Keratinocyte (primary cell): ENCODE measurements at regions not wholly inside any gene's neighbourhood (a gene's known extent, or its start where the extent isn't known, plus 50 kb on each side); places are given as distances from the start of the nearest gene placed in this dataset.

Experiments
- EZH2 ChIP-seq: IDR thresholded peaks from one replicate; pipeline ENCODE4 v1.6.1; 2012; ENCODE audit warnings: inconsistent platforms, mild to moderate bottlenecking, low read length, moderate library complexity
- TF ChIP-seq, protein P1 (sequence below), 3 experiments: IDR thresholded peaks in 1 of 3; conservative IDR thresholded peaks in 1 of 3; optimal IDR thresholded peaks in 1 of 3; 2 replicates in 2 of 3; 3 replicates in 1 of 3; pipeline versions ENCODE3 to v1.5.1; 2011; ENCODE audit warnings: low read length in 3 of 3, mild to moderate bottlenecking in 3 of 3, moderate library complexity in 2 of 3, control low read depth in 1 of 3, inconsistent platforms in 1 of 3; ENCODE audit not compliant: insufficient read depth in 2 of 3; ENCODE audit errors: extremely low read depth in 1 of 3

DNA sequence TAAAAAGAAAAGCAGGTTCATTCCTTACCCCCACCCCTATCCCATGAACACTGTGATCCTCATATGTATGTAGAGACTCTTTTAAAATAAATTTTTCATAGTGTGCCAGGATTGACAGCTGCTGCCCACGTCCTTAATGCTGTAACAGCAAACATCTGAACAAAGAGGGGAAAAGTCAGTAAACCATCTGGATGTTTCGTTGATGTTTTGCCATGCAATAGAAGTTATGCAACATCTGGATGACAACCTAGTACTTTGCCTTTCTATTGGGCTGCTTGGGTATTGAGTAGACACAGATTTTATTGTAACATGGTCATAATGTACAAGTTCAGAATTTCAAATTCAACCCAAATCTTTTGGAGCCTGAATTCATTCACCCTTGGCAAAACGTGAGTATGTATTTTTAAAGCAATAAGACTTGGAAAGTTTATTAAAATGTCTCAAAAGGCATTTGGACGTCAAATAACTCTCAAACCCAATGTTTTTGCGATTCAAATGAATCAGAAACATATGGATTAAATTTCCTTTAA lies 500.3 kb downstream of the DHX35 start:
- TF ChIP-seq, protein P1, sequence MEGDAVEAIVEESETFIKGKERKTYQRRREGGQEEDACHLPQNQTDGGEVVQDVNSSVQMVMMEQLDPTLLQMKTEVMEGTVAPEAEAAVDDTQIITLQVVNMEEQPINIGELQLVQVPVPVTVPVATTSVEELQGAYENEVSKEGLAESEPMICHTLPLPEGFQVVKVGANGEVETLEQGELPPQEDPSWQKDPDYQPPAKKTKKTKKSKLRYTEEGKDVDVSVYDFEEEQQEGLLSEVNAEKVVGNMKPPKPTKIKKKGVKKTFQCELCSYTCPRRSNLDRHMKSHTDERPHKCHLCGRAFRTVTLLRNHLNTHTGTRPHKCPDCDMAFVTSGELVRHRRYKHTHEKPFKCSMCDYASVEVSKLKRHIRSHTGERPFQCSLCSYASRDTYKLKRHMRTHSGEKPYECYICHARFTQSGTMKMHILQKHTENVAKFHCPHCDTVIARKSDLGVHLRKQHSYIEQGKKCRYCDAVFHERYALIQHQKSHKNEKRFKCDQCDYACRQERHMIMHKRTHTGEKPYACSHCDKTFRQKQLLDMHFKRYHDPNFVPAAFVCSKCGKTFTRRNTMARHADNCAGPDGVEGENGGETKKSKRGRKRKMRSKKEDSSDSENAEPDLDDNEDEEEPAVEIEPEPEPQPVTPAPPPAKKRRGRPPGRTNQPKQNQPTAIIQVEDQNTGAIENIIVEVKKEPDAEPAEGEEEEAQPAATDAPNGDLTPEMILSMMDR (optimal IDR thresholded peaks at IDR 0.05 in 1 of 3, IDR thresholded peaks at IDR 0.05 in 1 of 3, conservative IDR thresholded peaks at IDR 0.05 in 1 of 3; ENCODE audit: extremely low read depth in 1 of 3, insufficient read depth in 2 of 3, low read length in 3 of 3), result no peak
- no peak for TF ChIP-seq EZH2
